ENCODE measurements at regions not wholly inside any gene's neighbourhood (a gene's known extent, or its start where the extent isn't known, plus 50 kb on each side); places are given as distances from the start of the nearest gene placed in this dataset.

DNA sequence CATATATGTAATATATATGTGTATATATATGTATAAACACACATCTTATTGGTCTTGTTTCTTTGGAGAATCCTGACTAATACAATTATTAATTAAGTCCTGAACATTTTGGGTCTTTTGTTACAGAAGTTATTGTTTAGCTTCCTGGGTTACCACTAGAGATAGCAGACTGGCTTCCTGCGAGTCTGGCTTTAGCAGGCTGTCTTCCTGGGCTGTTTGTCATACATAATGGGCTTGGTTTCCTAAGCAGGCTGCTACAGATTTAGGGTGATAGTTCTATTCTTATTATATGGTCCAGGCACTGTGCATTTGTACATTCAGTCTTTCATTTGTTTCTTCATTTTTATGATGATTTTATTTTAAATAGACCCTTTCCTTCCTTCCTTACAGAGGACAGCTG is 312.0 kb upstream of the TMTC4 start (continued):
- TF ChIP-seq NR2F2 (IDR thresholded peaks at IDR 0.05) = no peak
- no peak for TF ChIP-seq TAF1 (conservative IDR thresholded peaks at IDR 0.05)
- TF ChIP-seq, protein P1, sequence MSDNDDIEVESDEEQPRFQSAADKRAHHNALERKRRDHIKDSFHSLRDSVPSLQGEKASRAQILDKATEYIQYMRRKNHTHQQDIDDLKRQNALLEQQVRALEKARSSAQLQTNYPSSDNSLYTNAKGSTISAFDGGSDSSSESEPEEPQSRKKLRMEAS (IDR thresholded peaks at IDR 0.05) = no peak
- no peak for TF ChIP-seq EGR1 (IDR thresholded peaks at IDR 0.05; ENCODE audit: low read depth in 2 of 2)
- TF ChIP-seq JUND (IDR thresholded peaks at IDR 0.05) = no peak
- TF ChIP-seq RAD21 (IDR thresholded peaks at IDR 0.05) = no peak
- TF ChIP-seq, protein P2, sequence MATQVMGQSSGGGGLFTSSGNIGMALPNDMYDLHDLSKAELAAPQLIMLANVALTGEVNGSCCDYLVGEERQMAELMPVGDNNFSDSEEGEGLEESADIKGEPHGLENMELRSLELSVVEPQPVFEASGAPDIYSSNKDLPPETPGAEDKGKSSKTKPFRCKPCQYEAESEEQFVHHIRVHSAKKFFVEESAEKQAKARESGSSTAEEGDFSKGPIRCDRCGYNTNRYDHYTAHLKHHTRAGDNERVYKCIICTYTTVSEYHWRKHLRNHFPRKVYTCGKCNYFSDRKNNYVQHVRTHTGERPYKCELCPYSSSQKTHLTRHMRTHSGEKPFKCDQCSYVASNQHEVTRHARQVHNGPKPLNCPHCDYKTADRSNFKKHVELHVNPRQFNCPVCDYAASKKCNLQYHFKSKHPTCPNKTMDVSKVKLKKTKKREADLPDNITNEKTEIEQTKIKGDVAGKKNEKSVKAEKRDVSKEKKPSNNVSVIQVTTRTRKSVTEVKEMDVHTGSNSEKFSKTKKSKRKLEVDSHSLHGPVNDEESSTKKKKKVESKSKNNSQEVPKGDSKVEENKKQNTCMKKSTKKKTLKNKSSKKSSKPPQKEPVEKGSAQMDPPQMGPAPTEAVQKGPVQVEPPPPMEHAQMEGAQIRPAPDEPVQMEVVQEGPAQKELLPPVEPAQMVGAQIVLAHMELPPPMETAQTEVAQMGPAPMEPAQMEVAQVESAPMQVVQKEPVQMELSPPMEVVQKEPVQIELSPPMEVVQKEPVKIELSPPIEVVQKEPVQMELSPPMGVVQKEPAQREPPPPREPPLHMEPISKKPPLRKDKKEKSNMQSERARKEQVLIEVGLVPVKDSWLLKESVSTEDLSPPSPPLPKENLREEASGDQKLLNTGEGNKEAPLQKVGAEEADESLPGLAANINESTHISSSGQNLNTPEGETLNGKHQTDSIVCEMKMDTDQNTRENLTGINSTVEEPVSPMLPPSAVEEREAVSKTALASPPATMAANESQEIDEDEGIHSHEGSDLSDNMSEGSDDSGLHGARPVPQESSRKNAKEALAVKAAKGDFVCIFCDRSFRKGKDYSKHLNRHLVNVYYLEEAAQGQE (IDR thresholded peaks at IDR 0.05) = no peak

DNA sequence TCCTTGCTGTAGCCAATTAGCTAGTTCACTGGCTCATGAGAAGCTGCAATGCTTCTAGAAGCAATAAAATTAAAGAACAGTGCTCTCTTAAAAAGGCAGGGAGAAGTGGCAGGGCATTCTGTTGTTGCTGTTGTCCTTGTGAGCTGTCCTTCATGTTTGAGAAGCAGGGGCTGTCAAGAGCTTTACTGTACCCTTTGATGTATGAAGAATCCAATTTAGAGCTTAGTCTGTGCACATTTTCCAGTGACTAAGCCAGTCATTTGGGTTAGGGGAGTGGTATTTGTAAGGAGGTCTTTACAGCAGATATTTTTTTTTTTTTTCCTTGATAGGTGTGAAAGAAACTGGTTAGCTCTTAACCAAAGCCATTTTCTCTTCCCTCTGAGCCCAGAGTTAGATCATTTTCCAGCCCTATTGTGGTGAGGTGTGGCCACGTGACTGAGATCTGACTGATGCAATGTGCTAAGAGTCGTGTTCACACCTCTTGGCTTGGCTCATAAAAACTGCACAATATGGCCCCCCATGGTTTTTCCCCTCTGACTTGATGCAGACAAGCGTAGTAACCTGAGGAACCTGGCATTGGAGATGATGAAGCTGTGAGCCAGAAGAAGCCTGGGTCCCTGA is 309.6 kb upstream of the TMTC4 start:
- no peak overlapping the region for H3K4me3 ChIP-seq (ENCODE audit: low read depth in 1 of 3, low read length in 3 of 3)
- H3K36me3 ChIP-seq (ENCODE audit: control insufficient read depth in 4 of 4, insufficient read depth in 3 of 4, low read depth in 1 of 4, low read length in 3 of 4) = no peaks in the 10 kb centered on the region
- WGBS = 52% methylated on average over 3 of the region's 3 CpGs
- no peak for DNase-seq (ENCODE audit: low spot score)
- H3K27me3 ChIP-seq (ENCODE audit: control insufficient read depth in 4 of 4, insufficient read depth in 4 of 4, low read length in 3 of 4) = no peaks in the 10 kb centered on the region
- H3K27ac ChIP-seq (ENCODE audit: low read depth in 1 of 2, low read length in 2 of 2) = no peak overlapping the region
- TF ChIP-seq FOXA2 (IDR thresholded peaks at IDR 0.05) = no peak
- TF ChIP-seq JUND (IDR thresholded peaks at IDR 0.05) = no peak
- TF ChIP-seq FOXA1 (IDR thresholded peaks at IDR 0.05) = no peak
- TF ChIP-seq, protein P3, sequence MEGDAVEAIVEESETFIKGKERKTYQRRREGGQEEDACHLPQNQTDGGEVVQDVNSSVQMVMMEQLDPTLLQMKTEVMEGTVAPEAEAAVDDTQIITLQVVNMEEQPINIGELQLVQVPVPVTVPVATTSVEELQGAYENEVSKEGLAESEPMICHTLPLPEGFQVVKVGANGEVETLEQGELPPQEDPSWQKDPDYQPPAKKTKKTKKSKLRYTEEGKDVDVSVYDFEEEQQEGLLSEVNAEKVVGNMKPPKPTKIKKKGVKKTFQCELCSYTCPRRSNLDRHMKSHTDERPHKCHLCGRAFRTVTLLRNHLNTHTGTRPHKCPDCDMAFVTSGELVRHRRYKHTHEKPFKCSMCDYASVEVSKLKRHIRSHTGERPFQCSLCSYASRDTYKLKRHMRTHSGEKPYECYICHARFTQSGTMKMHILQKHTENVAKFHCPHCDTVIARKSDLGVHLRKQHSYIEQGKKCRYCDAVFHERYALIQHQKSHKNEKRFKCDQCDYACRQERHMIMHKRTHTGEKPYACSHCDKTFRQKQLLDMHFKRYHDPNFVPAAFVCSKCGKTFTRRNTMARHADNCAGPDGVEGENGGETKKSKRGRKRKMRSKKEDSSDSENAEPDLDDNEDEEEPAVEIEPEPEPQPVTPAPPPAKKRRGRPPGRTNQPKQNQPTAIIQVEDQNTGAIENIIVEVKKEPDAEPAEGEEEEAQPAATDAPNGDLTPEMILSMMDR (IDR thresholded peaks at IDR 0.05; ENCODE audit: low read depth, low read length, missing input control) = no peak
- TF ChIP-seq, protein P2 (IDR thresholded peaks at IDR 0.05) = no peak
- no peak for TF ChIP-seq RXRA (IDR thresholded peaks at IDR 0.05)
- no peak for TF ChIP-seq RAD21 (IDR thresholded peaks at IDR 0.05)
- TF ChIP-seq TAF1 (conservative IDR thresholded peaks at IDR 0.05) = no peak
- no peaks in the 10 kb centered on the region for H3K4me1 ChIP-seq (ENCODE audit: control insufficient read depth in 4 of 4, insufficient read depth in 4 of 4, low read length in 3 of 4)
- H3K9me3 ChIP-seq (ENCODE audit: control insufficient read depth in 4 of 4, low read length in 3 of 4) = no peaks in the 10 kb centered on the region
- H3K9ac ChIP-seq (ENCODE audit: low read depth in 1 of 2, low read length in 2 of 2) = no peak overlapping the region

Measured in liver (tissue), 8 donors.